Epidermal melanocyte (primary cell): ENCODE measurements at regions not wholly inside any gene's neighbourhood (a gene's known extent, or its start where the extent isn't known, plus 50 kb on each side); places are given as distances from the start of the nearest gene placed in this dataset.
"Not testable (repeated sequence)": the region's sequence is repeated elsewhere in the genome, so short reads cannot be mapped to it uniquely, and the experiment has no call there.

Source experiments
- DNase-seq: peaks from one replicate; pipeline ENCODE4 v3.0.0; 2011; ENCODE audit warnings: low spot score; ENCODE audit not compliant: insufficient read length

DNA sequence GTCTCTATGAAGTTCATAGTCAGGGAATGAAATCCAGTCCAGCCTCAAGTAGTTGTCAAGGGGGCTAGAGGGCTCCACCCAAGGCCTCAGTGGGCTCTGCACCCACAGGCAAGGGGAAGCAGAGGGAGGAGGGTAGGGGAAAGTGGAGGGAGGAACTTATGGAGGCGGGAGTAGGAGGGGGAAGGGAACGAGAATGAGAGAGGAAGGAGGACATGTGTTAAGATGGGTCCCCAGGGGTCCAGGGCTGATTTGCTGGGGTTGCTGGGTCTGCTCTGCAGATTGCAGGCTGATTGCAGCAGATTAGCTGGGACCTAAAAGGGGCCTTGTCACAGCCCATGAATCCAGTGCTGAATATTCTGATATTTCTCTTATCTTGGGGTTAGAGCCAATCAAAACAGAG, 166.9 kb upstream of the IL12B start:
- DNase-seq: no peak

DNA sequence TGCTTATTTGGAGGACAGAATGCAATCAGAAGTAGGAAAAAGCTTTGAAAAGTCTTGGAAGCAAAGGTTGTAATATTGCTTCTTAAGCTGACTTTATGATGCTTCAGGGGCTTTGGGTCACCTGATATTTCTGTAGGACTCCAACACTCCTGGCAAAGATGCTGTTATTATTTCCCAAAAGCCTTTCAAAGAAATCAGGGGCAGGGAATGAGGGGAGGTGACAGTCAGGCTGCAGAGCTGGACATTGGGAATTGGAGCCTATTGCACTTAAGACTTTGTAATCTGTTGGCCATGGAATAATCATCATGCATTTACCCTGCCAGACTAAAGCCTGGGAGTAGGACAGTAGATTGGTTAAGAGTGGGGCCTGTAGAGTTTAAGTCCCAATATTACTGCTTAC, 168.3 kb upstream of the IL12B start:
- DNase-seq: no peak

DNA sequence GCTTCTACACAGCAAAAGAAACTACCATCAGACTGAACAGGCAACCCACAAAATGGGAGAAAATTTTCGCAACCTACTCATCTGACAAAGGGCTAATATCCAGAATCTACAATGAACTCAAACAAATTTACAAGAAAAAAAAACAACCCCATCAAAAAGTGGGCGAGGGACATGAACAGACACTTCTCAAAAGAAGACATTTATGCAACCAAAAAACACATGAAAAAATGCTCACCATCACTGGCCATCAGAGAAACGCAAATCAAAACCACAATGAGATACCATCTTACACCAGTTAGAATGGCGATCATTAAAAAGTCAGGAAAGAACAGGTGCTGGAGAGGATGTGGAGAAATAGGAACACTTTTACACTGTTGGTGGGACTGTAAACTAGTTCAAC, 171.8 kb upstream of the IL12B start:
- not testable (repeated sequence) for DNase-seq

DNA sequence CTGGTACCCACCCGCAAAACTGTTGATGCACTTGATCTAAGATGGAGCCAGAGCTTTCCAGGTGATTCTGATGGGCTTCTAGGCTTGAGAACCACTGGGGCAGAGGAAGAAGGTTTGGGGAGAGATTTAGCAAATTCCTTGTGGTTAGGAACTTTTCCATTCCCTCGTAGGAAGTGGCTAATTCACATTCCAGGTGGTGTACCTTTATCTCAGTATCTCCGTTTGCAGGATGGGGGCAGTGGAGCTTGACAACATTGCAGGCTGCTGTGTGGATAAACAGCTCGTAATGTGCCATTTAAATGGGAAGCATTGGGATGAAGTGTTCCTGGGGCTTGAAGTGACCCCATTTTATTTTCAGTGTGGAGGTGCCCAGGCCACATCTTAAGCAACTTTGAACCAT, 172.9 kb upstream of the IL12B start:
- no peak for DNase-seq

DNA sequence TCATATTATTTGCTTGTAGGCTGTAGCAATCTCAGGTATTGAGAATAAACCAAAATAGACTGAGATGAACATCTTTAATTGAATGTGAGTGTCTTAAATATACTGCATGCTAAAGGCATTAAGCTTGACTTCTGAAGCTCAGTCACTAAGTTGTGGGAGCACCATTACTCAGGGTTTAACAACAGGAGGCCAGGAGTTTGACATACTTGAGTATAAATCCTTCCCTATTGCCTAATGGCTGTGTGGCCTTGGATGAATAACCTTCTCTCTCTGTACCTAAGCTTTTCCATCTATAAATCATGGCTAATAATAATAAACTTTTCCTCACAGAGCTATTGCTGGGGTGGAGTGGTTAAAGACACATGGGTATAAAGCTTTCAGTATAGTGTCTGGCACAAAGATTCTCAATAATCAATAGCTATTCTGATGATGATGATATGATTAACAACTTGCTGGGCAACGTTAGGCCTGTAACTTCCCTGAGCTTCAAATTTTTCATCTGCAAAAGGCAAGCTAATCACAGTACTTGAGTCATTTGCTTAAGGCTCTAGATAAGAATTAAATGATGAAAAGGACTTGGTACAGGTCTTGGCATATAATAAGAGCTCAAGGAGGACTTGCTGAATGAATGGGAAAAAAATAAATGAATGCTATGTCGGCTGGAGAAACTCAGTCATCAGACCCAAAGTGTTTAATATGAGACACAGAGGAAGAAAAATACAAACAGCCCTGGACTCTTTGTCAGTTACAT, 174.0 kb upstream of the IL12B start:
- no peak for DNase-seq

DNA sequence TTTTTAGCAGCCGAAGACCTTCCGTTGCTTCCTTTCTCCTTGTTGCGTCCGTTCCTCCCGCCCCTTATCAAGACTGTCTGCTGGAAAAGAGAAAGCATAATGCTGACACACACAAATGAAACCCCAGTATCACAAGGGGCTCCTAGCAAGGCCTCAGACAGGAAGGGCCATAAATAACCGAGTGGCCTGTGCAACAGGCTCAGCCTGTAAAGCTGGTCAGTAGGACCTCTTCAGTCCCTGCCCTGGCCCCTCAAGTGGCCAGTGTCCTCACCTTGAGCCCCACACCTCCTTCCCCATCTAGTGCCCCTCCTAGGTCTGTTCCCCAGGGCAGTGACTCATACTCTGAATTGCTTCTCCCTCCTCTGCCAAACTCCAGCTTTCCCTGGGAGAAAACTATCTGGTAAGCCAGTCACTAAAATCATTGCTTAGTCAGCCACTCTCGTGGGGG, 174.6 kb upstream of the IL12B start:
- no peak for DNase-seq

DNA sequence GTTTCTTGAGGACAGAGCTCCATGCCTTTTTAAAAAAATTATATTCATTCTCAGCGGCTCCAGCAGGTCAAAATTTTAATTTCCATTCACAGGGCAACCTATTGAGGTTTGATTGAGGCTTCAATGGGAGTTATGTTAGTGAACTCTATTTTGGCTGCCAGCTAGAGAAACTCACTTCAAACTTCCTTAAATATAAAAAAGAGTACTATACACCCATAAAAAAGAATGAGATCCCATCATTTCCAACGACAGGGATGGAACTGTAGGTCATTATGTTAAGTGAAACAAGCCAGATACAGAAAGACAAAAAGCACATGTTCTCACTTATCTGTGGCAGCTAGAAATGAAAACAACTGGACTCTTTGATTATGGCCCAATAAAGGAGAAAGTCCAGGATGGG, 176.8 kb upstream of the IL12B start:
- DNase-seq: no peak

DNA sequence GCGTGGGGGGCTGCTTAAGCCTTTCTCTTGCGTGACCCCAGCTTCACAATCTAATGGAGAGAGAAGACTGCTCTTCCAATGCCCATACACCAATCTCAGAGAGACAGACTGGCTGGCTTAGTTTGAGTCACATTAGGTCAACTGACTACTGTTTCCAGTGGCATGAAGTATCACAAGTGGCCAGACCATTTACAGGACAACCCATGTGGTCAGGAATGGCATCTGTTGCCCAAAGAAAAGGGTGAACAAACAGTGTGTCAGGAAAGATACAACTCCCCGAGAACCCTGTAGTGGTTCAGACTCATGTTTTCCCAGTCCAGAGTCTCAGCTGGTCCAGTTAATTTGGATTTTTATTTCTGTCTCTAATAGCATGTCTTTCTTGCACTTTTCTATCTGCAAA, 177.4 kb upstream of the IL12B start:
- no peak for DNase-seq

DNA sequence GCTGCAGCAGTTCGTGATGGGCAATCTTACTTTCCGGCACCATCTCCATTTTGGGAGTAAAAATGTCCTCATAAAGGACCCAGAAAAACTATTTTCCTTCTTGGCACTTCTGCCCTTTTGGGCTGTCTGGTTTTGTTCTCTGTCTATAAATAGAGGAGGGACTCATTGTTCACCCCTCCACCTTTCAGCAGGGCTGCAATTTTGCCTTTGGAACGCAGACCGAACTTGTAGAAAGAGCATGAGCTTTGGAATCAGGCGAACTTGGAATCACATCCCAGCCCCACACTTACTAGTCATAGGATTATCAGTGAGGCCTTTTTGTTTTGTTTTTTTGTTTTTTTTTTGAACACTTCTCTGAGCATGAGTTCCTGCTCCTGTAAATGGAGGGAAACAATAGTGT, 178.1 kb upstream of the IL12B start:
- no peak for DNase-seq

DNA sequence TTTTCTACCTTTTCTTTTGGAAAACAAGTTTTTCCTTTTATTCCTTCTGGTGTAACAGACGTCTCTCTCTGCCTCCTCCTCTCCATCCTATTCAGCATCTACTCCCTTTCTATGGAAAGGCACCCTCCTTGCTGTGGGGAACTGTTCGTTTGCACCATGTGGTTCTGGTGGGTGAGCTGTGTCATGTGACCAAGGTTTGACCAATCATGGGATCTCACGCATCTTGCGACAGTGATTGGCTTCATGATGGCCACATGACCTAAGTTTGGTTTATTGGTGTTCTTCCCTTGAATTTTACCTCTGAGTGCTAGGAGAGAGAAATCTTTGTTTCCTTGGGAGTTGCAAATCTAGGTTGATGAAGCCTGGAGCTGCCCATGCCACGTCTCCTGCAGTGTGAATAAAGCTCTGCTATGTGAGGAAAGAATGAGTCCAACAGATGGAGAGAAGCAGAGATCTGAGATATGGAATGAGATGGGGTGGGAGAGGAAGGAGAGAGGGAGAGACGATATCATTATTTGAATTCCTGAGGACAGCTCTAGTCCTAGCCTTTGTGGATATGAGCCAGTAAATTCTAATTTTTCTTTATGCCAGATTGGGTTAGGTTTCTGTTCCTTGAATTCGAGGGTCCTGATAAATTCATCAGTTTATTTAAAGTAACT, 178.8 kb upstream of the IL12B start:
- no peak for DNase-seq

DNA sequence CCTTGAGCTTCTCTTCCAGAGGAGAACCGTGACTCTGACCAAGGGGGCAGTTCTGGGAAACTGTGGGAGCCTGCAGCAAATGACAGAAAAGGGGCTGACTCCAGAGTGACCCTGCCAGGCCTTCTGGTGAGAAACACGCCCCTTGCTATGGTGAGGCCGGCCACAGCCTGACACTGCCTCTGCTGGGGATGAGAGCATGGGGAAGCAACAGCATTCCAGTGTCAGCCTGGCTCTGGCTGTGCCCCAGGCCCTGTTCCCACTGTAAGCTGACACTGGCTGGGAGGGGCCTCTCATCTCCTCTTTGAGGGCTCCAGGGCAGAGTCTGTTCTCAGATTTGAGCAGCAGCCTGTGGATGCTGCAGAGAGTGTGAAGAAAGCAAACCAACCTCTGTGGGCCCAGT, 180.0 kb upstream of the IL12B start:
- DNase-seq: peak; percentile 89

DNA sequence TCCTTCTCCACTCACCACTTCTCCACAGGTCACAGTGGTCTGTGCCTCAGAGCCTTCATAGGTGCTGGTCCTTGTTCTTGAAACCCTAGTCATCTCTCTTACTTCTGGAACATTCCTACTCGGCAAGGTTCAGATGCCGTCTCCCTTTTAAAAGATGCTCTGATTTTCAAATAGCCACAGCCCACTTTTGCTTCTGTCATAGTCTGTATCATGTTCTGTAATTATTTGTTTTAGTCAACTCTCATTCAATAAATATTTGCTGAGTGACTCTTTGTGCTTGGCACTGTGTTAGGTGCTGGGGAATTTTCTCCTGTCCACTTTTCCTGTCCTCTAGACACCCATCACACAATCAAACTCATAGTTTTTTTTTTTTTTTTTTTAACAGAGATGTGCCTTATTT, 181.3 kb upstream of the IL12B start:
- no peak for DNase-seq

DNA sequence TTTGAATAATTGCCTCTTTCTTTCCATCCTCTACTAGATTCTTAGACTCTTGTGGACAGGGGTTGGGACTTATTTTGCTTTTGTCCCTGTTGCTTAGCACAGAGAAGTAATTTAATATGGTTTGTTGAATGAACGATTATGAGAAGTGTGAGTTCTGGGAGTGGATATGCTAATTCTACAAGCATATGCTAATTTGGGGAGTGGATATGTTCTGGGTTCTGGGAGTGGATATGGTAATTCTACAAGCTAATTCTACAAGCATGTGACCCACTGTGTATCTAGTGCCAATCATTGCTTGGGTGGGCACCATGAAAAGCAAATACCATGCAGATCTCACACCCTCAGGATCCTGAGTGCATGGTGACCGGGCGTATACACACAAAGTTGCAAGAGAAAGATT, 181.8 kb upstream of the IL12B start:
- no peak for DNase-seq

DNA sequence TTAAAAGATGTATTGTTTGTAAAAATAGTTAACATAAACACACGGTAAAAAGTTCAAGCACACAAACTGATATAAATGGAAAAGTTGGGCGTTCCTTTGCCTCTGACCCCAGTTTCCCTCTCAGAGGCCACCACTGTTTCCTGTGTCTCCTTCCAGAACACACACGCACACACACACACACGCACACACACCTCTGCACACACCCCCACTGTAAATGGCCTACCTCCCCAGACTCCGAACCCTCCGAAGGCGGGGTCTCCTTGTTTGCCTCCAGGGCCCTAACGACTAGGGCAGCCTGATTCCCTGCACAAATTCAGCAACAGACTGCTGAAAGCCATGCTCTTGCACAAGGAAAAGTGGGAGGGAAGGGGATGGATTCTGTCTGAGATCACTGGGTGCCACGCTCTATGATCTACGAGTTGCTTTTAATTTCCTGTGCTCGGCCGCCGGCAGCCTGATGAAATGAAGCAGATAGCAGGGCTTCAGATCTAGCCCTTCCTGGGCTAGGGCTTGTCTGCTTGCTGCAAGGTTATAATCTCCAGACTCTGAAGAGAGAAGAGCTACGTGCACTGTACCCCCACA, 184.0 kb upstream of the IL12B start:
- DNase-seq: no peak

DNA sequence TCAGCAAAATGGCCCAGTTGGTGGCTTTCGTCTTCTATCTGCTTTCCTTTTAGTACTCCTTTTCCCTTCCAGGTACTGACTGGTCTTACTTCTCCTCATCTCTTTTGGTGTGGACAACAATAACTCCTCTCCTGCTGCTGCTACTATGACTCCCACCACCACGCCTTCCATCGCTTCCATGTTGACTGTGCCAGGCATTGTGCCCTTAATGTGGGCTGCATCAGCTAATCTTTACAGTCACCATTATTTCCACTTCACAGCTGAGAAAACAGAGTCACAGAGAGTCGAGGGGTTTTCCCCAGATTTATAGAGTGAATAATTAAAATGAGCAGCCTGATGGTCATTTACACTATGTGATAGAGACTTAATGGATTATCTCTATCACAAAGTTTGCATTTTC, 184.9 kb upstream of the IL12B start:
- DNase-seq: no peak

DNA sequence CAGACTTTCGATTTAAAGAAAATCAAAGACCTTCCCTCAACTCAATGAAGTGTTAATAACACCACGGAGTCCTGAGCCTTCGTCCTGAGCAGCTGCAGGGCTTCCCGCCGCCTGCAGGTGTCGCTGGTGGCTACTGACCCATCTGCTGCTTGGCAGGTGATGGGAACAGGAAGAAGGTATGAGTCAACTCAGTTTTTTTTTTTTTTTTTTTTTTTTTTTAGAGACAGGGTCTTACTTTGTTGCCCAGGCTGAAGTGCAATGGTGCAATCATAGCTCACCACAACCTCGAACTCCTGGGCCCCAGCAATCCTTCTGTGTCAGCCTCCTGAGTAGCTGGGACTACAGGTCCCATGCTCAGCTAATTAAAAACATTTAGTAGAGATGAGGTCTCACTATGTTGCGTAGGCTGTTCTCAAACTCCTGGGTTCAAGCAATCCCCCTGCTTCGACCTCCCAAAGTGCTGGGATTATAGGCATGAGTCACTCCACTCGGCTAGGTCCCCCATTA, 185.7 kb upstream of the IL12B start:
- no peak for DNase-seq

DNA sequence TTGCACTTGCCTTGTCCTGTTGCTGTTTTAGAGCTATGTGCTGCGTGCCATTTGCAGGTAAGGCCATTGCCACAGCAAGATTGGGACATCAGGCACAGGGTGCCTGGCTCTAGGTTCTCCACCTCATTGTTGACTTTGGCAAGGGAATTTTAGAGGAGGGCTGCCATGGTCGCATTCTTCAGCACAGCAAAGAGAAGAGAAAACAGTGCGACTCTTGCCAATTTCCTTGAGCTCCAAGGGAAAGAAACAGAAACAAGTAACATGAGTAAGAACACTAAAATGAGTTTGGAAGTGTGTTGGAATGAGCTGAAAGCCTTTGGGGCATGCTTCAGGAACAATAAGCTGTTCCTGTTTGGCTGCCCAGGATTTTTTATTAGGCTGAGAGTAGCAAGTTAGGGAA, 188.1 kb upstream of the IL12B start:
- DNase-seq: no peak

DNA sequence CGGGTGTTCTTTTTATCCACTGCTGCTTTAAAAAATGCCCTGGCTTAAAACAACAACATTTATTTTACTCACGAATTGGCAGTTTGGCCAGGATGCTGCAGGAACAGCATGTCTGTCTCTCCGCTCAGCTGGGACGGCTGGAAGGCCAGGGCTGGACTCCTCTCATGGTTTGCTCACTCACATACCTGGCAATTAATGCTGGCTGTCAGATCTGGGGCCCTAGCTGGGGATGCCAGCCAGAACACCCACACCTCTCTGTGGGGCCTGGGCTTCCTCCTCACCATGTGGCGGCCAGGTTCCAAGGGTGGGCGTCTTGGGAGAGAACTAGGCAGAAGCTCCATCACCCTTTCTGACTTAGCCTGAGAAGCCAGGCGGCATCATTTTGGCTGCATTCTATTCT, 189.1 kb upstream of the IL12B start:
- no peak for DNase-seq

DNA sequence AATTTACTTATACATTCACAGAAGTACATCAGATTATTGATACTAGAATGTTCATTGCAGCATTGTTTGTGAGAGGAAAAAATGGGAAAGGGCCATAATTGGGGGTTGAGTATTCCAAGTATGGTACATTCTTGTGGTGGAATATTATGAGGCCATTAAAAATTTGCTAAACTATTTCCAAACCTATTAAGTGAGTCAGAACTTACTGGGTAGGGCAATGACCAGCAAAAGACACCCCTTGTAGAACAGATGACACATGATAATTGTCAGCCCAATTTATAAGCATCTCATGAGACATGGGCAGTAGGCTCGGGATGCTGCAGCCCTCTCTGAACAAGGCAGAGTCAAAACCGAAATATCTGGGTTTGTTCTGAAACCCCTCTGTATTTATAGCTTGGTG, 192.6 kb upstream of the IL12B start:
- no peak for DNase-seq

DNA sequence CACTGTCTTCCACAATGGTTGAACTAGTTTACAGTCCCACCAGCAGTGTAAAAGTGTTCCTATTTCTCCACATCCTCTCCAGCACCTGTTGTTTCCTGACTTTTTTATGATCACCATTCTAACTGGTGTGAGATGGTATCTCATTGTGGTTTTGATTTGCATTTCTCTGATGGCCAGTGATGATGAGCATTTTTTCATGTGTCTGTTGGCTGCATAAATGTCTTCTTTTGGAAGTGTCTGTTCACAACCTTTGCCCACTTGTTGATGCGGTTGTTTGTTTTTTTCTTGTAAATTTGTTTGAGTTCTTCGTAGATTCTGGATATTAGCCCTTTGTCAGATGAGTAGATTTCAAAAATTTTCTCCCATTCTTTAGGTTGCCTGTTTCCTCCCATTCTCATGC, 194.0 kb upstream of the IL12B start:
- not testable (repeated sequence) for DNase-seq

DNA sequence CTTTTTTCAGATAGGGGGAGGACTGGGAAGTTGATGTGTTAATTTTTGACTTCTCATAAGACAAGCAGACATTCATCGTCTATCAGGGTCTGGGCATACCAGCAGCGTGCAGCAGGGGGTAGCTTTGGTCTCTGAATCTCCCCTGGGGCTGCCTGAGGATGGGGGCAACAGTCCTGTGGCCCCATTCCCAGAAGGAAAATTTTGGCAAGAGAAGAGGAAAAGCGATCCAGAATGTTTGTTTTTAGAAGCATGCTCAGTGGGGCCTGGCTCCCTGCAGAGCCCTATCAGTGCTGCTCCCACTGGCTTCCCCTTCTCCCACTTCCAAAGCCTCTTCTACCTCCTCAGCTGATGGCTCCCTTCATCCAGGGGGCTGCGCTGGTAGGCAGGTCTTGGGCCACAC, 194.8 kb upstream of the IL12B start:
- DNase-seq: no peak

DNA sequence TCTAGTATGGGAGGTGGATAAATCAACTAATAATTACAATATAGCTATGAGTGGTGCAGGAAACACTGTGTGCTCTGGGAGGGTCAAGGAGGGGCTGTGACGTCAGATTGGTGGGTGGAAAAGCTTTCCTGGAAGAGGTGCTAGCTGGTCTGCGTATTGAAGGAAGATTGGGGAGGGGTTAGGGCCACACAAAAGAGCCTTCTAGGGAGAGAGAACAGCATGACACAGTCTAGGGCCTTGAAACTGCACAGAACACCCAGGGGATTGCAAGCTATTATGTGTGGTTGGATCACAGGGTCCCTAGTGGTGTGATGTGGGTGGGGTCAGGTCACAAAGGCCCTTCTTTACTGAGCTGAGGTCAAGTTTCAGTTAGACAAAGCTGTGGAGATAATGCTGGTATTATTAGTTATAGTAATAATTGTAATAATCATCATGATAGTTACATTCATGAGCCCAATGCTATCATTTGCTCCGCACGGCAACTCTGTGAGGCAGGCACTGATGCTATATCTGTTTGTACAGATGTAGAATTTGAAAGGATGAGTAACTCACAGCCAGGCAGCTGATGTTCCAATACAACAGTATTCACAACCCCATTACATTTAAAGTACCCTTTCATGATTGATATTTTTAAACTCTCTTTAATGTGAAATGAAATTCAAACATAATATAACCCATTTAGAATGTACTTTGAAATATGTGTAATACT, 197.4 kb upstream of the IL12B start:
- DNase-seq: no peak
